IMR-90 (cell line): ENCODE measurements at regions not wholly inside any gene's neighbourhood (a gene's known extent, or its start where the extent isn't known, plus 50 kb on each side); places are given as distances from the start of the nearest gene placed in this dataset.

Experiments used
- ATAC-seq: fragments of 200-7000 bp; cut with Tn5 transposase; 2 replicates; pipeline ENCODE4 v1.9.1; 2020; ENCODE audit warnings: low read depth, mild to moderate bottlenecking, moderate library complexity
- BruUV-seq: library from RNA; stranded (reverse); fragments of 400-500 nt; replicated peaks from 2 replicates; lab custom pipeline; 2021; lab: Mats Ljungman, UMichigan
- CTCF ChIA-PET: fragments of 300-600 bp; formaldehyde crosslinking; extraction: SDS; loops from one replicate; lab custom pipeline; 2021; ENCODE audit warnings: antibody characterized with exemption; lab: Yijun Ruan, JAX
- POLR2A ChIA-PET: fragments of 300-600 bp; sonication (Branson Sonifier 250); formaldehyde crosslinking; loops from one replicate; lab custom pipeline; 2022; ENCODE audit warnings: antibody characterized with exemption; ENCODE audit not compliant: unreplicated experiment; lab: Charles Lee
- DNase-seq: peaks from one replicate; pipeline ENCODE4 v3.0.0; 2013
- H2AFZ ChIP-seq: replicated peaks from 2 replicates; pipeline ENCODE3; 2013; ENCODE audit warnings: low read length, mild to moderate bottlenecking; ENCODE audit not compliant: poor library complexity
- H2AK5ac ChIP-seq: 2 replicates; pipeline ENCODE4 v1.6.1; 2013; ENCODE audit warnings: low read depth, low read length, inconsistent platforms
- H2AK9ac ChIP-seq: replicated peaks from 2 replicates; pipeline ENCODE3; 2013; ENCODE audit warnings: mild to moderate bottlenecking, low read depth, low read length, moderate library complexity; ENCODE audit not compliant: poor library complexity
- H2BK120ac ChIP-seq: 2 replicates; pipeline ENCODE4 v1.6.1; 2013; ENCODE audit warnings: low read depth, low read length, inconsistent platforms
- H2BK15ac ChIP-seq: 3 replicates; pipeline ENCODE4 v1.6.1; 2013; ENCODE audit warnings: low read depth, low read length, inconsistent platforms
- H2BK20ac ChIP-seq: 2 replicates; pipeline ENCODE4 v1.6.1; 2013; ENCODE audit warnings: low read depth, mild to moderate bottlenecking, inconsistent platforms, low read length, moderate library complexity
- H2BK5ac ChIP-seq: 2 replicates; pipeline ENCODE4 v1.6.1; 2013; ENCODE audit warnings: mild to moderate bottlenecking, low read depth, low read length, inconsistent platforms; ENCODE audit not compliant: poor library complexity, severe bottlenecking
- H3K14ac ChIP-seq: replicated peaks from 2 replicates; pipeline ENCODE4 v1.6.1; 2013; ENCODE audit warnings: low read depth, low read length, inconsistent platforms
- H3K18ac ChIP-seq: 2 replicates; pipeline ENCODE4 v1.6.1; 2013; ENCODE audit warnings: low read depth, low read length, control low read depth
- H3K23ac ChIP-seq: 2 replicates; pipeline ENCODE4 v1.6.1; 2013; ENCODE audit warnings: low read depth, low read length, inconsistent platforms
- H3K27ac ChIP-seq: 2 replicates; pipeline ENCODE4 v1.5.1; 2013; ENCODE audit warnings: mild to moderate bottlenecking, control low read depth, low read length; ENCODE audit not compliant: insufficient read depth
- H3K27me3 ChIP-seq: 2 replicates; pipeline ENCODE4 v1.6.1; 2013; ENCODE audit warnings: low read length; ENCODE audit not compliant: control insufficient read depth, insufficient read depth
- H3K36me3 ChIP-seq: 2 replicates; pipeline ENCODE4 v1.6.1; 2013; ENCODE audit warnings: low read length, mixed read lengths; ENCODE audit not compliant: control insufficient read depth, insufficient read depth
- H3K4ac ChIP-seq: 2 replicates; pipeline ENCODE4 v1.6.1; 2013; ENCODE audit warnings: low read depth, low read length, inconsistent platforms
- H3K4me1 ChIP-seq: 2 replicates; pipeline ENCODE4 v1.6.1; 2013; ENCODE audit warnings: low read length, mixed read lengths; ENCODE audit not compliant: control insufficient read depth, insufficient read depth
- H3K4me2 ChIP-seq: 2 replicates; pipeline ENCODE4 v1.6.1; 2013; ENCODE audit warnings: low read depth, mild to moderate bottlenecking, control low read depth, low read length, moderate library complexity
- H3K4me3 ChIP-seq: 2 replicates; pipeline ENCODE4 v1.5.1; 2013; ENCODE audit warnings: low read depth, mild to moderate bottlenecking, control low read depth, low read length, moderate library complexity; ENCODE audit not compliant: insufficient read depth
- H3K56ac ChIP-seq: 2 replicates; pipeline ENCODE4 v1.6.1; 2013; ENCODE audit warnings: low read length, inconsistent platforms; ENCODE audit not compliant: insufficient read depth; ENCODE audit errors: extremely low read depth
- H3K79me1 ChIP-seq, 2 experiments: 2 replicates each; pipeline ENCODE4 v1.6.1; 2013; ENCODE audit warnings: low read length in 2 of 2, inconsistent platforms in 1 of 2, low read depth in 1 of 2
- H3K9ac ChIP-seq: 2 replicates; pipeline ENCODE4 v1.6.1; 2013; ENCODE audit warnings: low read depth, low read length, control low read depth
- H3K9me1 ChIP-seq: 2 replicates; pipeline ENCODE4 v1.6.1; 2013; ENCODE audit warnings: low read length, inconsistent platforms; ENCODE audit not compliant: insufficient read depth
- H3K9me3 ChIP-seq: 2 replicates; pipeline ENCODE4 v1.6.1; 2013; ENCODE audit warnings: low read length; ENCODE audit not compliant: control insufficient read depth, insufficient read depth
- H4K20me1 ChIP-seq: 2 replicates; pipeline ENCODE4 v1.6.1; 2013; ENCODE audit warnings: low read length, inconsistent platforms; ENCODE audit not compliant: insufficient read depth
- H4K5ac ChIP-seq: 2 replicates; pipeline ENCODE4 v1.6.1; 2013; ENCODE audit warnings: mild to moderate bottlenecking, low read depth, low read length, control low read depth
- H4K8ac ChIP-seq, 2 experiments: 2 replicates each; pipeline ENCODE4 v1.6.1; 2013; ENCODE audit warnings: low read depth in 2 of 2, low read length in 2 of 2, control low read depth in 1 of 2, inconsistent platforms in 1 of 2
- H4K91ac ChIP-seq: 2 replicates; pipeline ENCODE4 v1.6.1; 2013; ENCODE audit warnings: low read depth, low read length, inconsistent platforms; ENCODE audit not compliant: insufficient read depth
- BHLHE40 ChIP-seq: fragments of 150-350 bp; IDR thresholded peaks from 2 replicates; pipeline ENCODE4 v1.6.1; 2016; ENCODE audit warnings: mild to moderate bottlenecking, low read depth, low read length
- CEBPB ChIP-seq: IDR thresholded peaks from 2 replicates; pipeline ENCODE4 v1.6.1; 2012; ENCODE audit warnings: low read depth, low read length, improper control_type of control experiment
- CHD1 ChIP-seq: IDR thresholded peaks from 2 replicates; pipeline ENCODE4 v1.6.1; 2012; ENCODE audit warnings: low read depth, low read length, improper control_type of control experiment
- FOS ChIP-seq: fragments of 150-350 bp; IDR thresholded peaks from 2 replicates; pipeline ENCODE4 v1.6.1; 2016; ENCODE audit warnings: low read depth, low read length
- MAFK ChIP-seq: IDR thresholded peaks from 2 replicates; pipeline ENCODE4 v1.6.1; 2012; ENCODE audit warnings: low read depth, low read length, improper control_type of control experiment
- MAZ ChIP-seq: IDR thresholded peaks from 2 replicates; pipeline ENCODE4 v1.6.1; 2012; ENCODE audit warnings: low read depth, mild to moderate bottlenecking, low read length, improper control_type of control experiment, moderate library complexity, borderline replicate concordance
- MXI1 ChIP-seq: IDR thresholded peaks from 2 replicates; pipeline ENCODE4 v1.6.1; 2012; ENCODE audit warnings: low read depth, mild to moderate bottlenecking, low read length, moderate library complexity, borderline replicate concordance
- NFE2L2 ChIP-seq: fragments of 150-350 bp; IDR thresholded peaks from 2 replicates; pipeline ENCODE4 v1.6.1; 2016; ENCODE audit warnings: low read depth, mild to moderate bottlenecking, low read length
- RAD21 ChIP-seq: IDR thresholded peaks from 2 replicates; pipeline ENCODE4 v1.6.1; 2012; ENCODE audit warnings: low read length, improper control_type of control experiment
- SMC3 ChIP-seq: fragments of 150-350 bp; IDR thresholded peaks from 2 replicates; pipeline ENCODE4 v1.6.1; 2016; ENCODE audit warnings: low read depth, mild to moderate bottlenecking, antibody characterized with exemption, low read length, moderate library complexity
- WGBS, 2 experiments: methylation state at CpG; one replicate each; pipeline versions ENCODE4 v1.1.5 to v1.1.7; 2013; ENCODE audit warnings: missing lambda C conversion rate in 2 of 2; ENCODE audit not compliant: insufficient read length in 1 of 2; ENCODE audit errors: extremely low coverage in 2 of 2; 5-methylcytosine and 5-hydroxymethylcytosine counted together
- dilution Hi-C: fragments of 300-500 bp; cut with HindIII; formaldehyde crosslinking; loops from one replicate; pipeline ENCODE4 v1.14.3; 2018; ENCODE audit warnings: low sequenced_read_pairs; ENCODE audit not compliant: unreplicated experiment
- in situ Hi-C: fragments of 300-500 bp; cut with MboI; formaldehyde crosslinking; loops from 3 replicates; pipeline ENCODE4 v1.14.3; 2019; ENCODE audit warnings: low sequenced_read_pairs, inconsistent platforms, mixed read lengths
- intact Hi-C: fragments of 100-400 bp; cut with micrococcal nuclease; formaldehyde crosslinking; loops from 2 replicates; pipeline ENCODE4 v1.10.0; 2022
- TF ChIP-seq, protein P1 (sequence below): conservative IDR thresholded peaks from 2 replicates; pipeline ENCODE4 v1.5.1; 2012; ENCODE audit warnings: mild to moderate bottlenecking, low read depth, low read length, improper control_type of control experiment
- TF ChIP-seq, protein P2 (sequence below): fragments of 150-350 bp; IDR thresholded peaks from 2 replicates; pipeline ENCODE4 v1.6.1; 2017; ENCODE audit warnings: mild to moderate bottlenecking, antibody characterized with exemption, low read length, low read depth

DNA sequence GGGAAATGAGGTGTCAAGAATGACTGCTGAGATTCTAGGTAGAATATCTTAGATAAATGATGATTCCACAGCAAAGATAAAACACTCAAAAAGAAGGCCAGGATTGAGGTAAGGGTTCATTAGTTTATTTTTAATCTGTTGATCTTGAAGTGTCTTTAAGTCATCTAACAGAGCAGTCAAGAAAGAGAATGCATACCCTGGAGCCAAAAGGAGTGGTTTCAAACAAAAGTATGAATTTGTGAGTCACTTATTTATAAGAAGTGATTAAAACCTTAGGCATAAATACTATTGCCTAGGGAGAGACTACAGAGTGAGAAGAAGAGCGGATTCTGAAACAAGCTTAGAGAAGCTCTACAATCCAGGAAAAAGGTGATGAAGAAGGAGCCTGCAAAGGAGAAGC lies 541.0 kb downstream of the DTWD2 start:
- ATAC-seq: no peak
- Histone ChIP-seq H2BK15ac (no peak overlapping the region), H3K18ac (no peak overlapping the region), H3K36me3 (no peaks in the 10 kb centered on the region), H2BK5ac (no peak overlapping the region), H4K91ac (no peak overlapping the region), H3K27me3 (no peaks in the 10 kb centered on the region), H2BK120ac (no peak overlapping the region), H3K9me3 (no peaks in the 10 kb centered on the region), H3K14ac (no peak overlapping the region), H2BK20ac (no peak overlapping the region), H3K4me1 (no peaks in the 10 kb centered on the region), H3K27ac (no peak overlapping the region), H3K79me1 (no peaks in the 10 kb centered on the region), H3K4ac (no peak overlapping the region), H4K5ac (no peak overlapping the region), H3K9me1 (no peaks in the 10 kb centered on the region), H3K4me2 (no peak overlapping the region), H3K4me3 (no peak overlapping the region), H3K56ac (no peak overlapping the region), H2AK5ac (no peak overlapping the region), H2AFZ (no peak overlapping the region), H3K9ac (no peak overlapping the region), H4K20me1 (no peaks in the 10 kb centered on the region), H3K23ac (no peak overlapping the region), H4K8ac (no peak overlapping the region), H2AK9ac (no peak overlapping the region)
- in situ Hi-C loops: no loop called here
- no peak for DNase-seq
- BruUV-seq: no TSS peak
- ChIA-PET POLR2A (no interaction called here), CTCF (no interaction called here)
- no CpG with 5 or more reads among the region's 1 CpG for WGBS, 2 experiments
- intact Hi-C loops: no loop called here
- dilution Hi-C loops: no loop called here
- TF ChIP-seq, protein P1, sequence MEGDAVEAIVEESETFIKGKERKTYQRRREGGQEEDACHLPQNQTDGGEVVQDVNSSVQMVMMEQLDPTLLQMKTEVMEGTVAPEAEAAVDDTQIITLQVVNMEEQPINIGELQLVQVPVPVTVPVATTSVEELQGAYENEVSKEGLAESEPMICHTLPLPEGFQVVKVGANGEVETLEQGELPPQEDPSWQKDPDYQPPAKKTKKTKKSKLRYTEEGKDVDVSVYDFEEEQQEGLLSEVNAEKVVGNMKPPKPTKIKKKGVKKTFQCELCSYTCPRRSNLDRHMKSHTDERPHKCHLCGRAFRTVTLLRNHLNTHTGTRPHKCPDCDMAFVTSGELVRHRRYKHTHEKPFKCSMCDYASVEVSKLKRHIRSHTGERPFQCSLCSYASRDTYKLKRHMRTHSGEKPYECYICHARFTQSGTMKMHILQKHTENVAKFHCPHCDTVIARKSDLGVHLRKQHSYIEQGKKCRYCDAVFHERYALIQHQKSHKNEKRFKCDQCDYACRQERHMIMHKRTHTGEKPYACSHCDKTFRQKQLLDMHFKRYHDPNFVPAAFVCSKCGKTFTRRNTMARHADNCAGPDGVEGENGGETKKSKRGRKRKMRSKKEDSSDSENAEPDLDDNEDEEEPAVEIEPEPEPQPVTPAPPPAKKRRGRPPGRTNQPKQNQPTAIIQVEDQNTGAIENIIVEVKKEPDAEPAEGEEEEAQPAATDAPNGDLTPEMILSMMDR: no peak
- no peak for TF ChIP-seq MAFK
- no peak for TF ChIP-seq FOS
- TF ChIP-seq MAZ: no peak
- no peak for TF ChIP-seq SMC3
- TF ChIP-seq, protein P2, sequence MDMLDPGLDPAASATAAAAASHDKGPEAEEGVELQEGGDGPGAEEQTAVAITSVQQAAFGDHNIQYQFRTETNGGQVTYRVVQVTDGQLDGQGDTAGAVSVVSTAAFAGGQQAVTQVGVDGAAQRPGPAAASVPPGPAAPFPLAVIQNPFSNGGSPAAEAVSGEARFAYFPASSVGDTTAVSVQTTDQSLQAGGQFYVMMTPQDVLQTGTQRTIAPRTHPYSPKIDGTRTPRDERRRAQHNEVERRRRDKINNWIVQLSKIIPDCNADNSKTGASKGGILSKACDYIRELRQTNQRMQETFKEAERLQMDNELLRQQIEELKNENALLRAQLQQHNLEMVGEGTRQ: no peak
- no peak for TF ChIP-seq BHLHE40
- no peak for TF ChIP-seq MXI1
- TF ChIP-seq CHD1: no peak
- no peak for TF ChIP-seq CEBPB
- TF ChIP-seq RAD21: no peak
- TF ChIP-seq NFE2L2: no peak
